Ishikawa (cell line): ENCODE measurements at regions not wholly inside any gene's neighbourhood (a gene's known extent, or its start where the extent isn't known, plus 50 kb on each side); places are given as distances from the start of the nearest gene placed in this dataset.

ENCODE experiments used
- RAD21 ChIP-seq: IDR thresholded peaks from 2 replicates; pipeline ENCODE4 v1.6.1; 2012; ENCODE audit warnings: low read depth
- REST ChIP-seq: IDR thresholded peaks from 2 replicates; pipeline ENCODE4 v1.6.1; 2012; ENCODE audit warnings: low read depth, mild to moderate bottlenecking
- TAF1 ChIP-seq: IDR thresholded peaks from 2 replicates; pipeline ENCODE4 v1.6.1; 2012; ENCODE audit warnings: low read depth, mild to moderate bottlenecking
- YY1 ChIP-seq: IDR thresholded peaks from 2 replicates; pipeline ENCODE4 v1.6.1; 2012; ENCODE audit warnings: low read depth
- TF ChIP-seq, protein P1 (sequence below): IDR thresholded peaks from 2 replicates; pipeline ENCODE4 v1.6.1; 2012

- TF ChIP-seq YY1, result no peak
- no peak for TF ChIP-seq REST
- no peak for TF ChIP-seq RAD21
- TF ChIP-seq TAF1, result no peak
- TF ChIP-seq, protein P1, sequence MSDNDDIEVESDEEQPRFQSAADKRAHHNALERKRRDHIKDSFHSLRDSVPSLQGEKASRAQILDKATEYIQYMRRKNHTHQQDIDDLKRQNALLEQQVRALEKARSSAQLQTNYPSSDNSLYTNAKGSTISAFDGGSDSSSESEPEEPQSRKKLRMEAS, result no peak
Measured at GRCh38 chr1:198918920-198919319, 280.1 kb downstream of the PTPRC start.
